Kidney capillary endothelial cell (primary cell): ENCODE measurements at regions not wholly inside any gene's neighbourhood (a gene's known extent, or its start where the extent isn't known, plus 50 kb on each side); places are given as distances from the start of the nearest gene placed in this dataset.
"Not testable (repeated sequence)": the region's sequence is repeated elsewhere in the genome, so short reads cannot be mapped to it uniquely, and the experiment has no call there.

ENCODE experiments used
- DNase-seq: peaks from one replicate; pipeline ENCODE4 v3.0.0-alpha.2; 2018; ENCODE audit warnings: low spot score

DNA sequence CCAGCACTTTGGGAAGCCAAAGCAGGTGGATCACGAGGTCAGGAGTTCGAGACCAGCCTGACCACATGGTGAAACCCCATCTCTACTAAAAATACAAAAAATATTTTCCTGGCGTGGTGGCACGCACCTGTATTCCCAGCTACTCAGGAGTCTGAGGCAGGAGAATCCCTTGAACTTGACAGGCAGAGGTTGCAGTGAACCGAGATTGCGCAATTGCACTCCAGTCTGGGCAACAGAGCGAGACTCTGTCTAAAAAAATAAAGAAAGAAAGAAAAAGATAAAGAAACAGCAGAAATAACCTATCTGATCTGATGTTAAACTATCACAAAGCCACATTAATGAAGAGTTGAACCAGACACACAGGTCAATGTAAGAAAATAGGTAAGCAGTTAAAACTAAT, 696.2 kb upstream of the SALL3 start:
- DNase-seq, result not testable (repeated sequence)

DNA sequence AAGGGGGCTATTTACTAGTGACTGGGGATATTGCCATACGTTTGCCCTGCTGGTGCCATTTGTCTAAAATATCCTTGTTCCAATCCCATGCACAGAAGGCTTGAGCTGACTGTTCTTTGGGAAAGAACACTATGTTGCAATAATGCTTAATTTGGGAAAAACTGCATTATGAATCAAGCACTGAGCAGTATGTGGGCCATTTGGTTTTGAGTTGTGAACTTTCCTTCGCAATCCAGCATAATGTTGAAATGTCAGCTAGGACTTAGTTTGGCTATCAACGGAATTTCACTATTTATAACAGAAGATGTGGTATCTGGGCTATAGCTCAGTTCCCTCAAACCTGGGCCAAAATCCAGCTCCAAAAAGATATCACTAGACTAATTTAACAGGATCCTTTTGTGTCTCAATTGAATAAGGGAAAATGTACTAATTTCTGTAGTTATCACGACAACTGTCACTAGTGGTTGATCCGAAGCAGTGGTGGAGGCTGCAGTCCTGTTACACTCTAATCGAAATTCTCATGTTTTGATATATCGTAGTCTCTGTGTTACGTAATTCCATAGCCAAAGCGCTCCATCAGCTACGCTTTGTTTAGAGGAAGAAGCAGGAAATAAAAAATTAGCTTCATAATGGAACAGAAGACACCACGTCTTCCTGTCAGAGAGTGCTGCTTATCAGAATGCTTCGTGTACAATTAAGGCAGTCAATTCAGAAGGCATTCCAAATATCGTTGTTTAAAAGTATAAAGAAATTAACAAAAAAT, 686.8 kb upstream of the SALL3 start:
- peak; percentile 3 for DNase-seq

DNA sequence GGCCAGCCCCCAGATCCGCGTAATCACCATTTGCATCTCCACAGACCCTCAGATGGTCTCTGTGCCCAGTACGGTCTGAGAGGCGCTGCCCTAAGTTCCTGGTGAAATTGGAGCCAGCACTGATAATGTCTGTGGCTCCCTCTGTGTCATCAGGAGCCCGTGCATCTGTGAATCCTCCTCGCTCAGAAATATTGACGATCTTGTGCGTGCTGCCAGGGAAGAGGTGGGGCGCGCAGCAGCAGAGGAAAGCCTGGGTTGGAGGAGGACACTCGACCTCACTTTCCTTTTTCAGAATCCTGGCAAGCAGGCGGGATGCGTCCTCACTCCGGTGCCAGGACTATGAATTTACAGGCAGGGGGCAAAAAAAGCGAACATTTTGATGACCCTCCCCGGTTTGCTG, 686.1 kb upstream of the SALL3 start:
- no peak for DNase-seq

DNA sequence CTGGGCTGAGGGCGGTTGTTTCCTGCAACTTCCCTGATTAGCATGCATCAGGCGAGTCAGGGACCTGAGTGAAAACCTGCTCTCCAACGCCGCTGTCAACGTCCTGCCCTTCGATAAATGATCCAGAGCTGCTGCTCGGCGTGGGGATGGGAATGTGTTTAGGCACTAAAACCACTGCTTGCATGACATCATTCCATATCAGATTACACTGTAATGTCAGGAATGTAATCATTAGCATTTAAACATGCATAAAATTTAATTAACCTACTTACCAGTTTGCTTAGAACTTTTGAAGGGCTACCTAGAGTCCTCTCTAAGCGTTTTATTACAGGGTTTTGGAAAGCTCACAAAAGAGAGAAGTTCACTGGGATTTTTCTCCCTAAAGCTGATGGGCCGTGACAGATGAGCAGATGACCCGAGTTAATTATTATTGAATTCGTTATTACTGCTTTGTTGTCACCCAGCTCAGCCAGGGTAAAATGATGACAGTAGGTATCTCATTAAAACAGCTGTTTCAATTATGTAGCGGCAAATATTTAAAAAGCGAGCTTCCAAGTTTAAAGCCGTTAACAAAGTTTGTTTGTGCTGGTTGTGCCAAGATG, 685.6 kb upstream of the SALL3 start:
- DNase-seq, result no peak

DNA sequence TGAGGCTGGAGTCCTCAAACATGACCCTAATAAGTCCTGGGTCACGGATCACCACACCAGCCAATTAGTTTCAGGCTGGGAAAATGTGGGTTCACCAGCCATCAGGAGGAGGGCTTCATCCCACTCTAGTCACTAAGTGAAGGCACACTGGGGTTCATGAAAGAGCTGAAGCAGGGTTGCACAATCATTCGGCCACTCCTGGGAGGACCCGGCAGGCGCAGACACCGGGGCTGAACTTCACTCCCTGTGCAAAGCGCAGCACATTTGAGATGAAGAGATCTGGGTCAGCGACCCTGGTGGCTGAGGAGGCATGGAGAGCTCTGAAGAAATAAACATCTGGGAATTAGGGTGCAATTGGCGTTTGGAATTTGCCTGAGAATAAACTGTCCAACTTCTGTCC, 684.4 kb upstream of the SALL3 start:
- no peak for DNase-seq

DNA sequence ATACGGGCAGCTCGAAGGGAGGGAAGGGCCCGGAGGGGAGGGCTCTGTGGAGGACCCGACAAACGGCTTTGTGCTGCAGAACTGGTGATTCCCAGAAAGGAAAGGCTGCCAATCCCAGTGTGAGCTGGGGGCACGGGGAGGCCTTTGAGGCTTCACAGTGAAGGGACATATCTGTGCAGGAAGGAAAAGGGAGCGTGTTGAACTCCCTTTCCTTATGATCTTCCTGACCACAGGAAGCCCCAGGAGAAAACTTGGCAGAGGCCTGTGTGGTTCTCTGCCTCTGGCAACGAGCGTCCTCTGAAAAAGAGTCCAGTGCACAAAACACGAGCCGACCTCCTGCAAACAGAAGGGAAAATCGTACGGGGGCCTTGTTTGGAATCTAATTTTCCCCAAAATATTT, 683.5 kb upstream of the SALL3 start:
- DNase-seq, result no peak

DNA sequence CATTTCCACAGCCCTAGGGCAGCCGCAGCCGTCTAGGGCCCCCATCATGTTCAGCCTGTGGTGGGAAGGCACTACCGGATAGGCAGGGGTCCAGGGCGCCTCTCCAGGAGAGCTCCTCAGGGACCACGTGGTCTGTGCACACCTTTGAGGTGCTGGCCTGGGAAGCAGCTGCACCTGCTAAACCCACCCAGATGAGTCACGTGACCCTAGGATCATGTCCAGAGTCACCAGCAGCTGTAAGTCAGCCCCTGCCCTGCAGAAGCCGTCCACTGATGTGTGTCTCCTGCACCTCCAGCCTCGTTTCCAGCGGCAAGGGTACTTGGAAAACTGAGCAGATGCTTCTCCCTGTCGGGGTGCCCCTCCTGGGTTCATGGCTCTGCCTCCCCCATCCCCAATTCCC, 682.6 kb upstream of the SALL3 start:
- DNase-seq, result no peak

DNA sequence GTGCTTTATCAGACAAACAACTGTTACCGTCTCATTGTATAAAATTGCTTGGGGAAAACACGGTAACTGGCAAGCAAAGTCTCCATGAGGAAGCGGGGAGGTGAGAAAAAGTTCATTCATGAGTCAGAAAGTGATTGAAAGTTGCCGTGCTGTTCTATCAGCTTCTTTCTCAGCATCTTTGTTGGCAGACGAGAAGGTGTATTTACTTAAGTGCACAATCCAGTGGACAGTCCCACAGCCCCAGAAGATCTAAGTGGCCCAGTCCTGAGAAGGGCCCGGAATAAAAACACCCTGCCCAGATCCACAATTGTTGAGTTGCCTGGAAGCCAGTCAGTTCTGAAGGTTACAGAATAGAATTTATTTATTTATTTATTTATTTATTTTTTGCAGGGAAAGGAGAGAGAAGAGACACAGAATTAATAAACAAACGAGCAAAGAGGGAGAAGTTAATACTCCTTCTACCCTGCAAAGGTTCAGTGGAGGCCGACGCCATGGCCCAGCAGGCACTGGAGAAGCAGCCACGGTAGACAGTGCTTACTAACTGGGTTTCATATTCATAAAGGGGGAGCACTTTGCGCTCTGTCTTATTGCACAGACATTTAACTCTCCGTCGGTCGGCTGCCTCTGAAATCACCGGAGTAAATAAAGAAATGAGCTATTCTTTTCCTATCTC, 676.0 kb upstream of the SALL3 start:
- no peak for DNase-seq

DNA sequence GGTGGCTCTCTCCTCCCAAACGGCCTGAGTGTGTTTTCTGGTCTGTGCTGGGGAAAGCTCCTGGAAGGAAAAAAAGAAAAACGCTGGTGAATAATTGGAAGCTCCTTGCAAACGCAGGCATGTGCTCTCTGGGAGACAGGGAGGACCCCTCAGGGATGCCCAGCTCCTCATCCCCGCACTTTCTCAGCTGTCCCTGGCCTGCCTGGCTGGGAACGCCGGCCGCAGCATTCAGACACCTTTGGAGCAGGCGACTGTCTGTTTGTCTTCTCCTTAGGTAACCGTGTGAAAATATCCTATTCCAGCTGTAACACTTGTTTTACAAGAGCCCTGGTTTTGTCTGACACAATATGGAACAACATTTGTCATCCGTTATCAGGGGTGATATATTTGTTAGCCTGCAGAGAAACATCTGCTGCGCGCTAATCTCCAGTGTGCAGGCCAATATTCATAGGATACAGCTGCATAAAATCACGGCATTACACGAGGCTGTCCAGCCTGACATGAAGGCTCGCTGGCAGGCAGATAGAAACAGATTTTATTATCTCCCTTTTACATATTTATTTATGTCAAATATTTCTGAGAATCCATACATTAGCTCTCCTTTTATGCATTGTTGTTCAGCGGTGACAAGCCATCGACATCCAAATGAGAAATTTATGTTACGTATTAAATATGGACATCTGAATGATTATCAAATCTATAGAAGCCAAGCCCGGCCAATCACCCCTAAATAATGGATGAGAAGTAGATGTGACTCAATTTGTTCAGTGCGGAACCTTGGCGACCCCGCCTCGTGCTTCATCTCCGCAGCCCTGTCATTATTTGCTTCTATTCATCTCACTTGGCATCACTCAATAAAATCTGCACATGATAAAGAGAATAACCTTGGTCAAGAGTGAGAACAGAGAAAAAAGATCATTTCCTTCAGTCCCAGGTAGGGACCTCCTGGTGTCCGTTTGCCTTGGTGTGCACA, 675.1 kb upstream of the SALL3 start:
- DNase-seq, result no peak

DNA sequence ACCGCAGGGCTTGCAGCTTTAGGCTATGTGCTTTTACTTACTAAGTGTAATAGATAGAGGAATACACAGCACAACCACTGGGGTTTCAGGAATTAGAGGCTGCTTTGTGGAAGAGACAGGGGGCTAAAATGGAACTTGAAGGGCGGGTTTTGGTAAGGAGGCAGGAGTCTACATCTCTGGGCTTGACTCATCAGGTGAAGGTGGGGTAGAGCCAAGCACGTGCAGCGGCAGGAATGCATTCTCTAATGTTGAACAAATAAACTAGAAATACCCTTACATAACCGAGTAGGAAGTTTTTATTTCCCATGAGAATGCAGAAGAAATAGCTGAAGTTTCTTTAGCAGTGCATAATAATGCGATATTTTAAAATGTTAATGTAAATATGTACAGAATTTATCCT, 673.8 kb upstream of the SALL3 start:
- no peak for DNase-seq

DNA sequence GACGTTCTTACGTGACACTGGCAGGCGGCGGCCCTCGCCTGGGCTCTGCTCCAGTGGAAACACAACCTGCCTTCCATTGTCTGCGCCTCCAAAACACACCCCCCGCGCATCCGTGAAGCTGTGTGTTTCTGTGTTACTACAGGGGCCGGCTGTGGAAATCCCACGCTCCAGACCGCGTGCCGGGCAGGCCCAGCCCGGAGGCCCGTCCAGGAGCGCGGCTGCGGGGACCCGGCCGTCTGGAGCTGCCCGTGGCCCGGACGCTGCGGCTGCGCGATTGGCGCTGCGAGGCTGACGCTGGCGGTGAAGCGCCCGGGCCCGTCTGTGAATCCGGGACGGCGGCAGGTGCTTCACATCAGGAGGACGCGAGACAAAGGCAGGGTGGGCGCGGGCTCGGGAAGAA, 670.3 kb upstream of the SALL3 start:
- DNase-seq, result no peak

DNA sequence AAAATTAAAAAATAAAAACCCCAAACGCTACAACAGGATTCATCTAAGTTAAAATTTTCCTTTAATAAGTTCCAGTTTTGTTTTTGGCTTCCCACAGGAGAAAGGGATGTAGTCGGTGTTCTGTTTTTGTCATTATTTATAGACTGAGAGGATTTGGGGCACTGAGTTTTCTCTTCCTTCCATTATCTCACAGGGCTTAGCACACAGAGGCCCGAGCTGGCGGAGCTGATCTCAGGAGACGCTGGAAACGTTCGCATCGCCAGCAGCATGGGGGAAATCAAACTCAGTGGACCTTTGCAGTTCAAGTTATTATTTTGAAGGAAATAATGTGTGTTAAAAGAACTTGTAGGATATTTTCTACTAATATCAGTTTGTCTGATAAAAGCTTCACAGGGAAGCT, 669.7 kb upstream of the SALL3 start:
- no peak for DNase-seq

DNA sequence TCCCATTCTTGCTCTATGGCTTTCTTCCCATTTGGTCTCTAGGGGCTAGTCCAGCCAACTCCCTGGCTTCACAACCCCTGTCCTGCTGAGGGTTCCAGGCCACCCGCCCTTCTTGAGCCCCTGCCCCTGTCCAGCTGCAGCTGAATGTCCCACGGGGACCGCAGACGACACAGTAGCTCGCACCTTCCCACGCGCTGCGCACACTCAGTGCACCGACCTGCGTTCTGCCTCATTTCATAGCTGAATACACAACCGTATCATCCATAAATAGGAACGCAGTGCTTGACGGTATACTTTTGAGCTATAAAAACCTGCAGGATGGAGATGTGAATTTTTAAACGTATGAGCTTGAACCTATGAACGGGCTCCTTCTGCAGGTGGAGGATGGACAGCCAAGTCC, 660.4 kb upstream of the SALL3 start:
- no peak for DNase-seq

DNA sequence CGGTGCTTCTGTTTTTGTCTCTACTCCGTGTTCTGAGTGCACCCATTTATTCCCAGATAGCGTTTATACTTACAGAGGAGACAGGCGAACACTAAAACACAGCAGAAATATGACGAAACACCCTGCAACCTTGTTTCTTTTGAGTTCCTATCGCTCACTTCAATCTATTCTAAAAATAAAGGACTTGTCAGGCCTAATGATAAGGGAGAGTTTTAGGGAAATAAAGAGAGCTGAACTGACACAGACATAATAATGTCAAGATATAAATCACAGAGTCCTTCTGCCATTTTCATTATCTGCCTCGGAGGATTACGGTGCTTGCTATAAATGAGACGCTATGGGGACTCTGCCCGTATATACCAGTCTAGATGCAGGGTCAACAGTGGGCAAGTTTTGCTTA, 659.7 kb upstream of the SALL3 start:
- DNase-seq, result no peak

DNA sequence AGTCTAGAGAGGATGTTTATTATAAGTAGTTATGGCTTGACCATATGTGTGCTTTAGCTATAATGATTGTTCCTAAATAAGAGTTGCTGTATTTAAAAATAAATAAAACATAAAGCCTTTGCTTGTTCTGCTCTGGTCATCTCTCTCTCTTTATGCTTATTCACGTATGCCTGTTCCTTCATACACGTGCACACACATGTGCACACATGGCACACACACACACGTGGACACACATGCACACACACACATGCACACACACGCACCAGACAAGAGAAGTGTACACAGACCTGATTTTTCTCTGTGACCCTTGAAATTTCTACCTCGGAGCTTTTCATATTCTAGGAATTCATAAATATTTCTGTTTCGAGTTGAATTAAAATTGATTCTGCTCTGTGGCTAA, 658.2 kb upstream of the SALL3 start:
- no peak for DNase-seq

DNA sequence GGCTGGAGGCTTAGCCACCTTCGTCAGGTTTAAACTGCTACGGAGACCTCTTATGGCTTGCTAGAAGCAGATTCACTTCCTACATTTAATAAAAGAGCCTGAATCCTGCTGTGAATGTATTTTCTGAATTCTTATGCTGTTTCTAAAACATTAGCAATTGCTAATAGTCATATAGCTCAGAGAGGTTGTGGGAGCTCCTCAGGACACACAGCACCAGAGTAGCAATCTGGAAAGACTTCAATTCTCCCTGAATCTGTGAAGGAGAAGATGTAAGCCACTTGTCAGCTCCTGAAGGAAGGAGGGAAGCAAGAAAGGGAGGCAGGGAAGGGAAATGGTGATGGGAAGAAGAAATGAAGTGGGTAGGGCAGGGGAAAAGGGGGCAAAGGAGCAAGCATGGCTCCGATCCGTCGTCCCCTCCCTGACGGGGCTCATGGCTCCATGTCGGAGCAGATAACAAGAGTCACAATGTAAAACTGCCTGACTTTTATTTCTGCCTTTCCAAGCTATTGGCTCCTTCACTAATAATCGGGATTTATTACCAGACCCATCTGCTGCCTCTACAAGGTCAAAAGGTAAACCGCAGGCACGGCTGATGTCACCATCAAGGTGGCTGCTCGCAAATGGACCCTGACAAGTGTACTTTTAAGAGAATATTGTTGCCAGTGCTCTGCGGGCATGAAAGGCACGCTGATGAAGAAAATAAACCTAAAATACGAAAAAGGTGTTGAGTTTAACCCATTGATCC, 656.0 kb upstream of the SALL3 start:
- no peak for DNase-seq

DNA sequence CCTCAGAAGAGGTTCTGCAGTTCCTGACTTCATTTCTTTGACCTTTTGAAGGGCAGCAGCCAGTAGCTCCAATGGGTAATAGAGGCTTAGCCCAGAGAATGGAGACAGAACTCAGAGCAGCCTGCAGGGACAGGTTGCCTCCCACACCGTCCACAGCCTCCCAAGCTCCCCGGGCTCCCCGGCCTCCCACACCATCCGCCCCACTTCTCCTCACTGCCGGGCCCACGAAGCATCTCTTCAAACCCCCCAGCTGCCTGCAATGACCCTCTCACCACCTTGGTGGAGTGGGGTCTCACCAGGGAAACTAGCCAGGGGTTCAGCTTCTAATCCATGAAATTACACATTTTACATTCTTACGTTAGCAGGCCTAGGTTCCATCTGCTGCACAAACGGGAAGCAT, 652.0 kb upstream of the SALL3 start:
- no peak for DNase-seq

DNA sequence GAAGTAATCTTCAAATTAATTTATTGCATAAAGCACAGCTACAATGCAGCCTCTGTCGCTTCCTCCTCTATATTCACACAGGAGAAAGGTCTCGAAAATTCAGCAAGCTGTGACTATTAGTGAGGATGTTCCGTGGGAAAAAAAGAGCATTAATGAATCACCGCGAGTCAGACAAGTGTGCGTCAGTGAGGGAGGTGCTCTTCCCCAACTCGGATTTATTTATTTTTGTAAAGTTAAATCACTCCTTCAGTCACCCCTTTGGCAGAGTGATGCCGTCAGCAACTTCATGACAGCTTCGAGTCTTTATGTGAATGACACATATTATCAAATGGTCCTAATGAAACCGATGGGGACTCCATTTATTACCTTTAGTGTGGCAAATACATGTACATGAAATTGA, 648.9 kb upstream of the SALL3 start:
- DNase-seq, result no peak

DNA sequence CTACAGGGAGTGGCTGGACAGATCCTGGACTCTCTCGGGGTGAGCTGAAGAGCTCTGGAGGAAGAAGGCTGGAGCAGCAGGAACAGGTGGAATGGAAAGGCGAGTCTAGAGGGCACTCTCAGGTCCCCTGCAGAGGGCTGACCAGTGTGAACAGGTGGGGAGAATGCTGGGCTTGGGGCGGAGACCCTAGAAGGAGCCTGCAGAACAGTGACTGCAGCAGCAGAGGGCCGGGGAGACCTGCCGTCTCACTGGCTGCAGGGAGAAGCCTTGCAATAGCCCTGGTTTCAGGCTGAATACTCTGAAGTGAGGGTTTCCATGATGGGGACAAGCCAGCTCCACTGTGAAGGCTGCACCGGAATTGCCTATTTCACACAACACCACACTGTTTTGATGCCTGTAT, 626.7 kb upstream of the SALL3 start:
- no peak for DNase-seq

DNA sequence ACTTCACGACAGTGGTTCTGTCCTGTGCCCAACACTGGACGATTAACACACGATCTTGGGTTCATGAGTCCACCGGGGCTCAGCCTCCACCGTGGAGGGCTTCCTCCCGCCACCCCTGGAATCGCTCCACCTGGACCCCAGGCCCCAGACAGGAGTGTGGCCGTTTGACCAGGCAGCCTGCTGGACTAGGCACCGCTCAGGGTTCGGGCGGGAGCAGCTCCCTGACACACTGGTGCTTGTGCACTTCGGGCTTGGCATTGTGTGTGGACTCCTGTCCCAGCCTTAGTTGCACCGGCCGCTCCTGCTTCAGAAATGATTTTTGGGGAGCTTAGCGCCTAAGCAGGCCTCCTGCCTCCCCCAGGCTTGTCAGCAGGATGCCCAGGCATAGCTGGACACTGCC, 617.4 kb upstream of the SALL3 start:
- no peak for DNase-seq

DNA sequence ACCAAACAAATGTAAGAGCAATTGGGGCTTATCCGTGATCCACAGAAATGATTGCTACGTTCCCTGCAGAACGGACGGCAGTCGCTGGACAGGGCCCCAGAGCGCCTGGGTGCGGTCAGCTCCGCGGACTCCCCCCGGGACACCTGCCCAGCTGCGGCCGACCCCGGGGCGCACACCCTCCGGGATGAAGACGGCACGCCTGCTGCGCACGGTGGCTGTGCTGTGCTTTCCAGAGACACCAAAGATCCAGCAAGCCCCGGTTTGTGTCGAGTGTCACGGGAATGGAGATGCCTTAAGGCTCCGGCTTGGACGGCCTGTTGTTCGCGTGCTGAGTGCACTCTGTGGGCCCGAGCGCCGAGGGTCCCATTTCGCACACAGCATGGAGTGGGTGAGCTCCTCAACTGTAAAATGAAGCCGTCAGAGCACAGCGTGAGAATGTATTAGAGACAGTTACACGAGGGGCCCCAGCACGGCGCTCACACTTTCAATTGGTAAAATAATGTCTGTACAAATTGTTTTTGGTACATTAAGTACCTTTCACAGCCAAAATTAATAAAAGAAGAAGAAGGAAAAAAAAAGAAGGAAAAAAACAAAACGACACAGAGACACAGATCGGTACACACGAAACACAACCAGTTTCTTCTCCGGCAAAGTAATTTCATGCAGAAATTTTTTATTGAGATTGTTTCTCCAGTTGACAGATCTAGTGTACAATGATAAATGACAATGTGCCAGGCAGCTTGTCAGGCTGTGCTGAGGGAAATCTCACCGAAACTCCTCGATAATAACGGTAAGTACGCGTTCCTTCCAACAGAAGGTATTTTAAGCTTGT, 615.8 kb upstream of the SALL3 start:
- no peak for DNase-seq
